CD4-positive, alpha-beta T cell treated with Interleukin-12 subunit alpha and Interleukin-12 subunit beta, for 1 hour (primary cell): ENCODE measurements at regions not wholly inside any gene's neighbourhood (a gene's known extent, or its start where the extent isn't known, plus 50 kb on each side); places are given as distances from the start of the nearest gene placed in this dataset.
"Not testable (repeated sequence)": the region's sequence is repeated elsewhere in the genome, so short reads cannot be mapped to it uniquely, and the experiment has no call there.

ENCODE experiments used
- DNase-seq: peaks from one replicate; pipeline ENCODE4 v3.0.0-alpha.2; 2020

DNA sequence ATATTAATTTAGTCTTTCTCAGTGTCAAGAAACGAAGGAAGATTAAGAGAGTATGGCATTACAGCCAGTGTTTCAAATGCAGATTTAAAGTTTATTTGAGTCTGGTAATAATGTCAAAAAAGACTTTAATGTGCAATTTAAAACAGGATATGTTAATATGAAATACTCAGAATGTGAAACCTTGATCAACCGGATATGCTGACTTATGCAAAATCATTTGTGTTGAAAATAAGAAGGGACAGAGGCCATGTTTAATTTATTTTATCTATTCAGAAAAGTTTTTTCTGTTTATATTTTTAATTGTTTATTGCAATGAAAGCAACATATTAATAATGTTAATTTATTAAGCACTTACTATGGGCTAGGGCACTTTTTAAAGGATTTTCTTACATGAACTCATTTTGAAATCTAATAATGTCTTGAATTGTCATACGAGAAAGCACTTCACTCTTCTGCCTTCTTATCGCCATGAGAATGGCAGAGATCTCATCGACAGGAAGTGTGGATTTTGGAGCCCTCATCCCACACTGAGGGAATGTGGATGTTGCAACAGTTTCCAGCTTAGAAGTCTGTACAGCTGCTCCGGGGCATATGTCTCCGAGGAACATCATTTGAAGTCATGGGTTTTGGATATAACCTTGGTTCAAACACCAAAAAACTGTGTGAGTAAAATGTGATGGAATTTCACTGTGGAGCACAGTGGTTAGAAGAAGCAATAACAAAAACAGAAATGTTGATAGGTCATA is 1410.4 kb downstream of the EPHA7 start:
- DNase-seq, result no peak

- DNase-seq, result no peak
Measured at GRCh38 chr6:92000112-92000511, 1413.2 kb upstream of the MAP3K7 start.

DNA sequence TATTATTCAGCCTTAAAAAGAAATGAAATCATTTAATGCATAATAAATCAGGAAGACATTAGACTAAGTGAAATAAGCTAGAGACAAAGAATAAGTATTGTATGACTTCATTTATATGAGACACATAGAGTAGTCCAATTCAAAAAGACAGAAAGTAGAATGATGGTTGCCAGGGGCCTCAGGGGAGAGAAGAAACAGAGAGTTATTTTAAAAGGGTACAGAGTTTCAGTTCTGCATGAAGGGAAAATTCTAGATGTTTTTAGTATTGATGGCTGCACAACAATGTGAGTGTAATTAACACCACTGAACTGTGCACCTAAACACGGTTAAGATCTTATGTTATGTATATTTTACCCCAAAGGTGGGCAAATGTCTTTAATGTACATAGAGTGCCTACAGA is 1407.9 kb upstream of the MAP3K7 start:
- no peak for DNase-seq

GRCh38 chr6:91982559-91982958 is 1395.7 kb upstream of the MAP3K7 start:
- no peak for DNase-seq

- no peak for DNase-seq
Measured at GRCh38 chr6:91976797-91977196, 1389.9 kb upstream of the MAP3K7 start.

- DNase-seq, result no peak
Measured at GRCh38 chr6:91970700-91971099, 1383.8 kb upstream of the MAP3K7 start.

DNA sequence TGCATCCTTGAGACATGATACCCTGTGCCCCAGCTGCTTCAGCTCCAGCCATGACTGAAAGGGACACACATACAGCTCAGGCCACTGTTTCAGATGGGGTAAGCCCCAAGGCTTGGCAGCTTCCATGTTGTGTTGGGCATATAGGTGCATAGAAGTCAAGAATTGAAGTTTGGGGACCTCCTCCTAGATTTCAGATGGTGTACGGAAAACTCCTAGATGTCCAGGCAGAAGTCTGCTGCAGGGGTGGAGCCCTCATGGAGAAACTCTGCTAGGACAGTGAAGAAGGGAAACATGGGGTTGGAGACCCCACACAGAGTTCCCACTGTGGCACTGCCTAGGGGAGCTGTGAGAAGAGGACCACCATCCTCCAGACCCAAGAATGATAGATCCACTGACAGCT is 1379.0 kb upstream of the MAP3K7 start:
- DNase-seq, result no peak

- no peak for DNase-seq
Measured at GRCh38 chr6:91961671-91962070, 1374.8 kb upstream of the MAP3K7 start.

- no peak for DNase-seq
Measured at GRCh38 chr6:91961236-91961635, 1374.4 kb upstream of the MAP3K7 start.

DNA sequence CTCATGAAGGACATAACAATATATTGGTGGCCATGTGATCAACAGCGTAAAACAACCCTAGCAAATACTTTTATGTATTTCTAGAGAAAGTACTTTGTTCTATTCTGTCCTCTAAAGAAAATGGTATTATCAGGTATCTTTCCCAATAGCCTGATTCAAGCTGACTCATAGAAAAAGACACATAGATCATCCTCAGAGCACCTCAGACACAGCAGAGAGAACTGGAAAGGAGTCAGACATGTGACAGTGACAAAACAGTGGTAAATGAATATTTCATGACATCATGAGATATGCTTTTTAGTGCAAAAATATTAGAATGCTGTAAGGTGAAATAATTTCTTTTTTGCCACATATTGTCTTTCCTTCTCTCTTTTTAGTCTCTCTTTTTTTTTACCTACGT is 1355.0 kb upstream of the MAP3K7 start:
- no peak for DNase-seq

DNA sequence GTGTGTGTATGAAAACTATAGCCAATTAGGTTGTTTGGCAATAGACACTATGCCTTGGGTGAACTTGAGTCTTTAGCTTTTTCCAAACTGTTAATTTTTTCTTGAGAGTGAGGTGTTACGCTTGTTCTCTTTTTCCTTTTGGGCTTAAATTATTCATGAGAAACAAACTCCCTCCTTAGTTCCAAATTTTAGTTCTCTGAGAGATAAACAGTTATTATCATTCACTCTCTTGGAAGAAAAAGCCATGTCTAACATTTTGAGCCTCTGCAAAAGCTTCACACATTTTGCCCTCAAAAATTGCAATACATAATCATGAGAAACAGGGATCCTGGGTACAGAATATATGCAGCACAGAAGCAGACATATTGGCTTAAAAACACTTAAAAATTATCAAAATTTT is 1353.9 kb upstream of the MAP3K7 start:
- DNase-seq, result no peak

DNA sequence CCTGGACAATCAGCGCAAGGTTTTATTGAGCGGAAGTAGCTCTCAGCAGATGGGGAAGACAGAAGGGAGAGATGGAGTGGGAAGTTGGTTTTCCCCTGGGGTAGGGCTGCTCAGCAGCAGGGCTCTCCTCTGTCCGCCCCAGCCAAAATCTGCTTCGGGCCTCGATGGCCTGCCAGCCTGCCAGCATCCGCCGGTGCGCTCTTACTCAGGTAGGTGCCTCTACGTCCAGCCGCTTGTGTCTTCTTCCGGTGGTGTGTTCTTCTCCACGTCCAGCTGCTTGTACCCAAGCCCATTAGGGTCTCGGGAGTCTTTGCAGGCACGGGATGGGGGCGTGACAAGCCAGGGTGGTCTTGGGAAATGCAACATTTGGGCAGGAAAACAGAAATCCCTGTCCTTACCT is 1340.0 kb upstream of the MAP3K7 start:
- DNase-seq, result no peak

GRCh38 chr6:91926361-91926760 is 1339.5 kb upstream of the MAP3K7 start:
- no peak for DNase-seq

- no peak for DNase-seq
Measured at GRCh38 chr6:91911945-91912344, 1325.1 kb upstream of the MAP3K7 start.

DNA sequence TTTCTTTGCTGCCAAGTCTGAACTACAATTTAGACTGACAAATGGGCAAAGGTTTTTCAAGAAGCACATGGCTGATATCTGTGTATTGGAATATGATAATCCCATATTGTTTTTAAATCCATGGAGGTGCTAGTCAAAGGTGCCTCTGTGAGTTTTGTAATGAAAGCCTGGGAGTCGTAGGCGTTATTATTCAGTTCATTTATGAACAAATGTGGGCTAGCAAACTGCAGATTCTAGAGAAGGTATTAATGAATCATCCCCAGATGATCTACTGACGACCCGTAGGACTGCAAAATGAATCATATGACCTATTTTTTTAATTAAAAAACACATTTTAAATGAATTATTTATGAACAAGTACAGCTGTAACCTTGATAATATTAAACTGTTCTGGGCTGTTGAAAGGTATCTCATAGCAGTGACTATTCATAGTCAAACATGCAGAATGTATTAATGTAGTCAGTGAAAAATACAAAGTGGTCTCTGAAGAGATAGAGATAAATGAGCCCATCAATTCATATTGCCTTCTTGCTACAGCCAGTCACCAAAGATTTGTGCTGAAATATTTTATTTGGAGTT is 1317.8 kb upstream of the MAP3K7 start:
- DNase-seq, result no peak

DNA sequence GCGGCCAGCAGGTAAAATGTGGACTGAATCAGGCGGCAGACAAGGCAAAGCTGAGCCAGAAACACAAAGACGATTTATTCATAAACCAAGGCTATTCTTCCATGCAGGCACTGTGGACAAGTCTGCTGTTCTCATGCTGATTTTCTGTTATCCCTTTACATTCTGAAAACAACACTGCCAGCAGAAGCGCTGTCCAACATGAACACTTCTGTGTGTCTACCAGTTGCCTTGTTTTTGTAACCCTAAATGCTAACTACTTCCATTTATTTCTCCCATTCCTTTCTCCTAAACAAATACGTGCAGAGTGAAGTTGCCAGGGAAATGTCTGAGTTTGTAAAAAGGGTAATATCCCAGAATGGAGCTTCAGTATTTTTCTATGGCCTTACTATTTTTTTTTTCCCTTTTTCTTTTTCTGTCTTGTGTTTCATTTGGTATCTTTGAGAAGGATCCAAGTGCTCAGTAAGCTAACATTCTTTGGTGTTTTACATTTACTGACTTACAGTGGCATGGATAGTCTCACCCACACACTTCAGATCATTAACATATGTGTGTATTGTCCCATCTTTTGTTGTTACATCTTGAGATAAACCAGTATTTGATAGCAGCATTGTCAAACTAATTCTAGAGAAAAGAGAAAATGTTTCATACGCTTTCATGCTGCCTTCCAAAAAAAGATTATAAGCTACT is 1308.9 kb upstream of the MAP3K7 start:
- DNase-seq, result no peak

GRCh38 chr6:91886183-91886795 is 1299.4 kb upstream of the MAP3K7 start:
- no peak for DNase-seq

GRCh38 chr6:91881791-91882190 is 1294.9 kb upstream of the MAP3K7 start:
- DNase-seq, result not testable (repeated sequence)

- DNase-seq, result no peak
Measured at GRCh38 chr6:91879386-91879995, 1292.6 kb upstream of the MAP3K7 start.

DNA sequence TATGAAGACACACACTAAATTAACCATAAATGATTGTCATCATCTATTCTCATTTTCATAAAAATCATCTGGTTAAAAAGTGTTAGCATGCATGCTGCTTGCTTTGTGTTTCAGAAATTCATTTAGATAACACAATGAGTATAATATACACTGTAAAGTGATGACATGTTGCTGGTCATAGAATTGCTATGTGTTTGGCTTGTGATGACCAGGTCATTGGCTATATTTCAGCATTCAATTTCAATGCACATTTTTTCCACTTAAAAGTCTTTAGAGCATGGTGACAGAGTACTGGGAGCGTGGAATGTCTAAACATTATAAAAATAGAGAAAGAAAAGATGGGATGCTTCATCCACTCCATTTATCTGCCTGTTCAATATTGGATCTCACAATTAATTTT is 1291.1 kb upstream of the MAP3K7 start:
- no peak for DNase-seq

GRCh38 chr6:91874971-91875370 is 1288.1 kb upstream of the MAP3K7 start:
- no peak for DNase-seq

- DNase-seq, result no peak
Measured at GRCh38 chr6:91868539-91869202, 1281.8 kb upstream of the MAP3K7 start.

DNA sequence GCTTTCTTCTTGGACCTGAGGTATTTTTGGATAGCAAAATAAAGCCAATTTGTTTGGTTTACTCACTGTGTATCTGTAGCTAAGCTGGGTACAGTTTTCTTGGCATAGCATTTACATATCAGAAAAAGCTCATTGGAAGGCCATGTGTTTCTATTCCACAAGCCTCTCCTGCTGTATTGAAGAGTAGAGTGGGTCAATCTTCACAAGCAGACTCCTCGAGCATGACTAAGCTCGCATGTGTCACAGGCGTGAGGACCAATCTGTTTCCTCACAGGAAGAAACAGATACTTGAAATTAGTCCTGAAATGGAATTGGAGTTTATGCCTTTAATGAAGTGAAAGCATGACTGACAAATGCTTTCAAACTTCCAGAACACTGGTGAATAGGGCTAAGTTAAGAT is 1279.0 kb upstream of the MAP3K7 start:
- DNase-seq, result no peak
